Stimulated activated CD4-positive, alpha-beta T cell treated with anti-CD3 and anti-CD28 coated beads, Interleukin-12 subunit alpha, Interleukin-12 subunit beta, amount 100 ng/mL, for 48 hours (primary cell): ENCODE measurements at regions not wholly inside any gene's neighbourhood (a gene's known extent, or its start where the extent isn't known, plus 50 kb on each side); places are given as distances from the start of the nearest gene placed in this dataset.
"Not testable (repeated sequence)": the region's sequence is repeated elsewhere in the genome, so short reads cannot be mapped to it uniquely, and the experiment has no call there.

ENCODE experiments used
- DNase-seq, 3 donors: peaks; one replicate each; pipeline ENCODE4 v3.0.0-alpha.2; 2020; ENCODE audit warnings: low read depth in 2 of 3, low spot score in 1 of 3

GRCh38 chrX:45842207-45842925 is 641.7 kb upstream of the DIPK2B start:
- no peak for DNase-seq

GRCh38 chrX:45840411-45840950 is 639.8 kb upstream of the DIPK2B start:
- DNase-seq, result no peak

- no peak for DNase-seq
Measured at GRCh38 chrX:45830343-45830742, 629.7 kb upstream of the DIPK2B start.

DNA sequence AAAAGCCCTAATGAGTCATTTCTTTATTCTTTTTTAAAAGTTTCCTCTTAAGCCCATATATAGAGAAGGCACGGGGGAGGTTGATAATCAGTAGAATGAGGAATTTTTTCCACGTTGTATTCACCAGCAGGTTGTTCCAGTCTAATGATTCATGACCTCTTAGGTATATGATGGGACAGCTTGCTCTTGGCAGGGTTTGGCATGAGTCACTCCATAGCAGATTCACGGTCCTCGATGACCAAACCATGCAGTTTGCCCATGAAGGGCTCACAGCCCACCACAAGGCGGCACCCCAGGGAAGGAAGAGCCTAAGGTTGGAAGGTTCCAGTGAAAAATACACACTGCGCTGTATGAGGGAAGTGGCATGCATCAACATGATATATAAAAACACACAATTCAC is 623.8 kb upstream of the DIPK2B start:
- peak; percentile 45 to 55 (median 53) for DNase-seq

GRCh38 chrX:45823536-45823935 is 622.9 kb upstream of the DIPK2B start:
- DNase-seq, result no peak

DNA sequence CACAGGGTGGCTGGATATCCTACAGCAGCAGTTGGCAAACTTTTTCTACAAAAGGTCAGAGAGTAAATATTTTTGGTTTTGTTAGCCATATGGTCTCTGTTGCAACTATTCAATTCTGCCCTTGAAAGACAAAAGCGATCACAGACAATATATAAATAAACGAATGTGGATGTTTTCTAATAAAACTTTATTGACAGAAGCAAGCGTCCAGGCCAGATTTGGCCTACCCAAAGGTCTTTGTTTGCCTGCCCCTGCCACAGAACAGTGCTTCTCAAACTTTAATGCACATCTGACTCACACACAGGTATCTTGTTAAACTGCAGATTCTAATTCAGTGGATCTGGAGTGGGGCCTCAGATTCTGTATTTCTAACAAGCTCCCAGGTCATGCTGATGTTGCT is 621.4 kb upstream of the DIPK2B start:
- no peak for DNase-seq

- DNase-seq, result no peak
Measured at GRCh38 chrX:45818913-45819312, 618.2 kb upstream of the DIPK2B start.

GRCh38 chrX:45815441-45815840 is 614.8 kb upstream of the DIPK2B start:
- no peak for DNase-seq

DNA sequence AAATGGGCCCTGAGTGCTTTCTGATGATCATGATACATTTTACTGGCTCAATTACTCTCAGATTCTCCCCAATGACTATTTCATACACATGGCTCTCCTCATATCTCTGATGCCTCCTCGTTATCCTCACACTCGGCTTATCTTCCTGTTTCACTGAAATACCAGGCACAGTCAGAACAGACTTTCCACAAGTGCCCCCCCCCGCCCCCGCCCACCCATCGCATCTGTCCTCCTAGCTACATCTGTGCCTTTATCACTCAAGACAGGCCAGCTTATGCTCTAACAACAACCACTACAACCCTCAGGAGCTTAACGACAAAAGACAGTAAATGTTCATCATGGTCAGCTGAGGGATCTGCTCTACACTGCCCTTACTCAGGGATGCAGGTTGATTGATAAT is 610.6 kb upstream of the DIPK2B start:
- no peak for DNase-seq

GRCh38 chrX:45807572-45808425 is 607.1 kb upstream of the DIPK2B start:
- no peak for DNase-seq

DNA sequence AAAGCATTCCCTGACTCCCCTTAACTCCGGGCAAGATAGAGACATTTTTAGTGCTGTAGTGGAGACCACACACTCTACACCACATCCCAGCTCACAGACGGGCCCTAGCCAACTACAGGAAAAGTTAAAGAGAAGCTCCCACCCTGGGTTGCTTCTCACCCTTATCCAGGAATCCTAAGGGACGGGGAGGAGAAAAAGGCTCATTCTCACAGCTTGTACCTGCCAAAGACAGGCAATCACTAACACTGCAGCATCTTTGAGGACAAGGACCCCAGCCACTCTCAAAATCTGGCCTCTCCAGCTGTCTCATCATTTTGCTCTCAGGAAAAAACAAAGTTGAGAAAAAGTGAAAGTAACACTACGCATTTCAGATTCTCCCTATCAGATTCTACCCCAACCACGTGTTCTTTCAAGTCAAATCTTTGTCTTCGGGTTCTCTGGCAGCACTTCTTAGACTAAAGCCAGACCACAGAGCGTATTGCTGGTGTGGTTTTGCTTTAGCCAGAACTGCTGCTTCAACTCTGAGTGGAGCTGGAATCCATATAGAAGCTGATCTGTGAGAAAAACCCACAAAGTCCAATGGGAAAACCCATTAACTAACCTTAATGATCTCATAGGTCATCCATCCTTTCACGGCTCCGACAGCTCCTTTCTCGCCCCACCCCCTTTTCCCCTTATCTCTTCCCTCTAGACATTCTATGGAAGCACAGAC is 605.9 kb upstream of the DIPK2B start:
- DNase-seq, result no peak

DNA sequence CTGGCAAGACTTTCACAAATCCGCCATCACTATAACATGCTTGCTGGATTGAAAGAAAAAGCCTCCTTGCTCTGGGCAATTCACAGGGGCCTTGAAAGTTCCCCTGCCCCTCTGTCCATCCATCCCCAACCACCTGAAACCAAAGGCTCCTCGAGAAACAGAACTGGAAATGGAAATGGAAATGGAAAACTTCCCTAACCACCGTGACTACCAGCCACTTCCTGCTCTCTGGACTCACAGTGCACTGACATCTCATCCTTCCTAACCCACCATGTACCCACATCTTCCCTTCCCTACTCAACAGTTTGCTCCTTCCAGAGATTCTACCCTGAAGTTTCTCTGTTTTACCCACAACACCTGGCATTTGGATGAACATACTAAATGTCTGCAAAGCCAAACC is 603.6 kb upstream of the DIPK2B start:
- no peak for DNase-seq

DNA sequence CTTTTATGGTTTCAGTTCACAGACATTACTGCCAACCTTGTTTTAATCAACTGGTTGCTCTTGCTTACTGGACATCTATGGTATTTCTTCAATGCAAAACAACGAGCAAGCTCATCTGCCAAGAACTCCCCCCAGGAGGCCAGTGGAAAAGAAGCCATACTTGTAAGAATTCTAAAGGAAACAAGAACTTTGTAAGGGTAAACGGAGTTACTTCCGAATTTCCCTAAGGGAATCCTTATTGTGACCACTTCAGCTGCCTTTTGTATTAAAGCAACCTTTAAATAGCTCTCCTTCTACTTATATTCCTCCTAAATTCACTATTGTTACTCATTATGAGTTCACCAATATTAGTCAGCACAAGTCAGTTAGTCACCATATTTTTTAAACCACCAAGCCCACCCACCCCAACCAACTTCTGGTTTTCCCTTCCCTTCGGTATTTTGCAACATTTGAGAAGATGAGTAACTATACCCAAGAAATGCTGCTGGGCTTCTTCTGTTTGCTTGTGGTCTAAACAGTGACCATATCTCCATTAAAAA is 602.8 kb upstream of the DIPK2B start:
- DNase-seq, result no peak

DNA sequence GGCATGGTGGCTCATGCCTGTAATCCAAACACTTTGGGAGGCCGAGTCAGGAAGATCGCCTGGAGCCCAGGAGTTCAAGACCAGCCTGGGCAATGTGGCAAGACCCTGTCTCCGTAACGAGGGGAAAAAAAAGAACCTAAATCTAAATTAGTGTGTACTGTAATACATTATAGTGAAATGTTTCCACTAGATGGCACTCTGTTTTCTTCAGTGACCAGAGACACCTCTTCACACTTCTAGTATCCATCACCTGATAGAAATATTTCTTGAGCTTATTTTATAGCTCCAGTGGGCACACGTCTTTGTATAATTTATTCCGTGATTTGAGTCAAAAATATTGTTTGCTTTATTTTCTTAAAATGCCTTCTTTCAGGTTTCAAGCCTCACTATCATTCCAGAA is 600.9 kb upstream of the DIPK2B start:
- DNase-seq, result no peak

GRCh38 chrX:45800746-45801453 is 600.2 kb upstream of the DIPK2B start:
- DNase-seq, result not testable (repeated sequence)

DNA sequence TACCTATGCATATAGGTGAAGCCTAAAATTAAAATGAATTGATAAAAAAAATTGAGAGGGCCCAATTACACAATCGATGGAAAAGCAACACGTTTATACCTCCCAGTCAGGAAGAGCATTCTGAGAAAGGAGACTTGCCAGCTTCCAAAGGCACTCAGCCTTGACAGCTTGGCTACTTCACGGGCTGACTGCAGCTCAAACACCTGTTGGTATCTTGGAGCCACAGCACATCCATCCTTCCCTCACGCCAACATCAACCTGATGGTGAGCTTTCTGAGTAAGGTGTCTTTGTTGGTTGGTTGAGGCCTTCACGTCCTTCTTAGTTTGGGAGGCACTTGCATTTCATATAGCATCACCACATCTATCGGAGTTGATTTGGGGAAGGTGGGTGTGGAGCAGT is 598.9 kb upstream of the DIPK2B start:
- DNase-seq, result no peak

DNA sequence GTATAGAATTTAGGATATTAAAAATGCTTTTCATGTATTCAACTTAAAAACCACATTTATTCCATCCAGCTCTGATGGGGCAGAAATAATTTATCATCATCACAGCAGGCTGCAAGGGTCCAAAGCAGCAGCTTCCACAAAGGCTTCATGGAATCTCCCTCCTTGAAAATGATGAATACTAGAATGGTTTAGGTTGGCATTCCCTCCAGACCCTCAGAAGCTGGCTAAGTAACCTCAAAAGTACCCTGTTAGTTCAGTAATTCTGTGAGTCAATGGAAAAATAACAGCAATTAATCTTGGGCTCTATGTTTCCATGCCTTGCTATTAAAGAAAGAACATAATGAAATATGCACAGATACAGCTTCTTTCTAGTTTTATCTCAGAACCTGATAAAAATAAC is 594.9 kb upstream of the DIPK2B start:
- DNase-seq, result no peak

GRCh38 chrX:45794995-45795337 is 594.3 kb upstream of the DIPK2B start:
- no peak for DNase-seq

- DNase-seq, result no peak
Measured at GRCh38 chrX:45794323-45794994, 593.8 kb upstream of the DIPK2B start.

DNA sequence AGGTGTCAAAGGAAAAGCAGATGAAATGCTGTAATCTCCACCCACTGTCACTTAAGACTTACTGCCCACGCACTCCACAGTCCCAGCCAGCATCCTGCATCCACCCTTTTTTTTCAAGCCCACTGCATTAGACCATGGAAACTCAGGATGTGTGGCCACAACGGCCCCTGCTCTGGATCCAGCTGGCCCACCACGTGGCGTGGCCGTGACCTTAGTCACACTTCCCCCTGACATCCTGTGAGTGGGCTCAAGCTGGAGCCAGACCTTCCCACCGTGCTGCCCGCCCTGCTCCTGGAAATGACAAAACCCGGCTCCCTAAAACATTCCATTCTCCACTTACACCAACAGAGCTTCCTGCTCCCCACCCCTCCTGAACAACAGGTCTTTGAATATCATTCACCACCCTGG is 588.3 kb upstream of the DIPK2B start:
- DNase-seq, result no peak
